HEK293 (cell line): ENCODE measurements at regions not wholly inside any gene's neighbourhood (a gene's known extent, or its start where the extent isn't known, plus 50 kb on each side); places are given as distances from the start of the nearest gene placed in this dataset.
A peak's percentile ranks its signal among the peaks of the same experiment; 100 is the strongest.

Source experiments
- CTCF ChIA-PET: fragments of 350-600 bp; formaldehyde crosslinking; extraction: SDS; loops from one replicate; lab custom pipeline; 2021; ENCODE audit warnings: antibody characterized with exemption; lab: Yijun Ruan, JAX
- POLR2A ChIA-PET: fragments of 300-600 bp; formaldehyde crosslinking; extraction: SDS; loops from one replicate; lab custom pipeline; 2020; ENCODE audit warnings: antibody characterized with exemption, inconsistent platforms; lab: Yijun Ruan, JAX
- H3K27ac ChIP-seq: fragments of 200-500 bp; sonication (Bioruptor generic); 2 replicates; pipeline ENCODE4 v1.5.1; 2014; ENCODE audit warnings: low read depth, low read length, control low read depth, inconsistent platforms; ENCODE audit errors: extremely low read depth
- H3K36me3 ChIP-seq, 2 experiments: fragments of 200-500 bp in 1 of 2; sonication (Bioruptor generic) in 1 of 2; 1 replicate in 1 of 2; 2 replicates in 1 of 2; pipeline ENCODE4 v1.5.1; 2014 to 2017; ENCODE audit warnings: inconsistent platforms in 2 of 2, low read length in 2 of 2; ENCODE audit not compliant: control insufficient read depth in 2 of 2, insufficient read depth in 1 of 2
- H3K4me1 ChIP-seq: fragments of 200-500 bp; sonication (Bioruptor generic); 2 replicates; pipeline ENCODE4 v1.5.1; 2014; ENCODE audit warnings: mild to moderate bottlenecking, low read length, inconsistent platforms; ENCODE audit not compliant: control insufficient read depth, insufficient read depth
- H3K4me3 ChIP-seq: 2 replicates; pipeline ENCODE4 v1.5.1; 2011; ENCODE audit warnings: low read depth, mild to moderate bottlenecking, control low read depth, low read length, moderate library complexity
- H3K9me3 ChIP-seq: fragments of 200-500 bp; sonication (Bioruptor generic); 2 replicates; pipeline ENCODE4 v1.5.1; 2014; ENCODE audit warnings: low read depth, low read length, inconsistent platforms; ENCODE audit not compliant: control insufficient read depth, insufficient read depth
- KLF7 ChIP-seq: fragments of 450-650 bp; formaldehyde crosslinking; IDR thresholded peaks from 2 replicates; pipeline ENCODE4 v1.5.1; 2016; ENCODE audit warnings: missing biosample characterization, missing genetic modification characterization, borderline replicate concordance
- WT1 ChIP-seq: fragments of 450-650 bp; formaldehyde crosslinking; IDR thresholded peaks from 2 replicates; pipeline ENCODE4 v1.5.1; 2016; ENCODE audit warnings: missing biosample characterization, missing genetic modification characterization
- ZFP69B ChIP-seq: fragments of 450-650 bp; formaldehyde crosslinking; IDR thresholded peaks from 2 replicates; pipeline ENCODE4 v1.5.1; 2016; ENCODE audit warnings: missing biosample characterization, missing genetic modification characterization
- ZNF140 ChIP-seq: fragments of 450-650 bp; formaldehyde crosslinking; IDR thresholded peaks from 2 replicates; pipeline ENCODE4 v1.5.1; 2016; ENCODE audit warnings: missing biosample characterization, missing genetic modification characterization
- ZNF211 ChIP-seq: fragments of 450-650 bp; formaldehyde crosslinking; IDR thresholded peaks from 2 replicates; pipeline ENCODE4 v1.5.1; 2016; ENCODE audit warnings: low read depth, missing biosample characterization, missing genetic modification characterization
- ZNF292 ChIP-seq: fragments of 450-650 bp; formaldehyde crosslinking; IDR thresholded peaks from 2 replicates; pipeline ENCODE4 v1.5.1; 2016; ENCODE audit warnings: low read depth, missing biosample characterization, missing genetic modification characterization, borderline replicate concordance
- ZNF544 ChIP-seq: fragments of 450-650 bp; formaldehyde crosslinking; IDR thresholded peaks from 2 replicates; pipeline ENCODE4 v1.5.0; 2017; ENCODE audit warnings: missing biosample characterization, missing genetic modification characterization
- ZNF658 ChIP-seq: fragments of 450-650 bp; formaldehyde crosslinking; IDR thresholded peaks from 2 replicates; pipeline ENCODE4; 2016; ENCODE audit warnings: missing biosample characterization, missing genetic modification characterization
- ZNF660 ChIP-seq: fragments of 450-650 bp; IDR thresholded peaks from 2 replicates; pipeline ENCODE4 v1.5.1; 2018; ENCODE audit warnings: missing biosample characterization, mild to moderate bottlenecking, missing genetic modification characterization
- ZNF843 ChIP-seq: fragments of 450-650 bp; formaldehyde crosslinking; IDR thresholded peaks from 2 replicates; pipeline ENCODE4 v1.5.1; 2016; ENCODE audit warnings: missing biosample characterization, missing genetic modification characterization
- TF ChIP-seq, protein P1 (sequence below): fragments of 450-650 bp; formaldehyde crosslinking; IDR thresholded peaks from 2 replicates; pipeline ENCODE4 v1.5.1; 2017; ENCODE audit warnings: missing biosample characterization, missing genetic modification characterization
- TF ChIP-seq, protein P2 (sequence below): fragments of 450-650 bp; formaldehyde crosslinking; IDR thresholded peaks from 2 replicates; pipeline ENCODE4 v1.5.1; 2017; ENCODE audit warnings: missing biosample characterization, missing genetic modification characterization
- TF ChIP-seq, protein P3 (sequence below): fragments of 450-650 bp; formaldehyde crosslinking; IDR thresholded peaks from 2 replicates; pipeline ENCODE4 v1.5.1; 2017; ENCODE audit warnings: missing biosample characterization, mild to moderate bottlenecking, missing genetic modification characterization, moderate library complexity
- TF ChIP-seq, protein P4 (sequence below): fragments of 450-650 bp; formaldehyde crosslinking; IDR thresholded peaks from 2 replicates; pipeline ENCODE4 v1.5.1; 2016; ENCODE audit warnings: missing biosample characterization, missing genetic modification characterization
- TF ChIP-seq, protein P5 (sequence below): fragments of 450-650 bp; formaldehyde crosslinking; IDR thresholded peaks from 2 replicates; pipeline ENCODE4; 2016; ENCODE audit warnings: missing biosample characterization, missing genetic modification characterization
- TF ChIP-seq, protein P6 (sequence below): fragments of 450-650 bp; formaldehyde crosslinking; IDR thresholded peaks from 2 replicates; pipeline ENCODE4 v1.5.1; 2016; ENCODE audit warnings: missing biosample characterization, missing genetic modification characterization
- TF ChIP-seq, protein P7 (sequence below): fragments of 450-650 bp; formaldehyde crosslinking; IDR thresholded peaks from 2 replicates; pipeline ENCODE4 v1.5.1; 2017; ENCODE audit warnings: missing biosample characterization, missing genetic modification characterization

DNA sequence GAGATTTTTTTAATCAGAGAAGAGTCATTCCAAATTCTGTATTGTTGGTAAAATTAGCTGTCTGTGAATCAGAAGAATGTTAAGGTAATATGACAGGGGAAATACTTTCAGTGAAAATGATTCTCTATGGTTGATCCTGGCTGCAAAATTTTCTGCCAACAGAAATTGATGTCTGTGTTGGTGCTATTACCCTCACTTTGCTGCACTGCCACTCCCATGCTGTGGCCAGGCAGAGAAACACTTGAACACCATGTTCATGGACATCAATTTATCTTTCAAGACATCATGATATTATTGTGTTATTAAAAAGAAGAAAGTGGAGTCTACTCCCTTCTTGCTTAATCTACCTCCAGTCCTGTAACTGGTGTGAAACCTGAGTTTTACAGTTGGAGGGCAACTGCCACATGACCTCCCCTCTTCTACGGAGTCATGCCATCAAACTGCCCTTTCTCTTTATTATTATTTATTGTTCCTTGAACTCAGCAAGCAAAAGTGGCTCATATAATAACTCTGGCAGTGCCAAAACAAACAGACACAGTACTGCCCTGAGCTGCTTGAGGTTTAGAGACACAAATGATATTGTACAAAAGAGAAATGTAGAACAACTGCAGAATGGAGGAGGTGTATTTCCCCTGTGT, 288.0 kb upstream of the JAG1 start (continued):
- TF ChIP-seq, protein P1, sequence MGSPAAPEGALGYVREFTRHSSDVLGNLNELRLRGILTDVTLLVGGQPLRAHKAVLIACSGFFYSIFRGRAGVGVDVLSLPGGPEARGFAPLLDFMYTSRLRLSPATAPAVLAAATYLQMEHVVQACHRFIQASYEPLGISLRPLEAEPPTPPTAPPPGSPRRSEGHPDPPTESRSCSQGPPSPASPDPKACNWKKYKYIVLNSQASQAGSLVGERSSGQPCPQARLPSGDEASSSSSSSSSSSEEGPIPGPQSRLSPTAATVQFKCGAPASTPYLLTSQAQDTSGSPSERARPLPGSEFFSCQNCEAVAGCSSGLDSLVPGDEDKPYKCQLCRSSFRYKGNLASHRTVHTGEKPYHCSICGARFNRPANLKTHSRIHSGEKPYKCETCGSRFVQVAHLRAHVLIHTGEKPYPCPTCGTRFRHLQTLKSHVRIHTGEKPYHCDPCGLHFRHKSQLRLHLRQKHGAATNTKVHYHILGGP (tag by site-specific recombination) = no peak
- TF ChIP-seq ZNF843 (peak; percentile 45; the same call in 1 of the 2 replicates), ZNF292 (tag by site-specific recombination) (no peak), ZNF660 (no peak), ZNF211 (no peak)
- TF ChIP-seq, protein P2, sequence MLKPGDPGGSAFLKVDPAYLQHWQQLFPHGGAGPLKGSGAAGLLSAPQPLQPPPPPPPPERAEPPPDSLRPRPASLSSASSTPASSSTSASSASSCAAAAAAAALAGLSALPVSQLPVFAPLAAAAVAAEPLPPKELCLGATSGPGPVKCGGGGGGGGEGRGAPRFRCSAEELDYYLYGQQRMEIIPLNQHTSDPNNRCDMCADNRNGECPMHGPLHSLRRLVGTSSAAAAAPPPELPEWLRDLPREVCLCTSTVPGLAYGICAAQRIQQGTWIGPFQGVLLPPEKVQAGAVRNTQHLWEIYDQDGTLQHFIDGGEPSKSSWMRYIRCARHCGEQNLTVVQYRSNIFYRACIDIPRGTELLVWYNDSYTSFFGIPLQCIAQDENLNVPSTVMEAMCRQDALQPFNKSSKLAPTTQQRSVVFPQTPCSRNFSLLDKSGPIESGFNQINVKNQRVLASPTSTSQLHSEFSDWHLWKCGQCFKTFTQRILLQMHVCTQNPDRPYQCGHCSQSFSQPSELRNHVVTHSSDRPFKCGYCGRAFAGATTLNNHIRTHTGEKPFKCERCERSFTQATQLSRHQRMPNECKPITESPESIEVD (tag by site-specific recombination) = peak; percentile 87
- TF ChIP-seq, protein P3, sequence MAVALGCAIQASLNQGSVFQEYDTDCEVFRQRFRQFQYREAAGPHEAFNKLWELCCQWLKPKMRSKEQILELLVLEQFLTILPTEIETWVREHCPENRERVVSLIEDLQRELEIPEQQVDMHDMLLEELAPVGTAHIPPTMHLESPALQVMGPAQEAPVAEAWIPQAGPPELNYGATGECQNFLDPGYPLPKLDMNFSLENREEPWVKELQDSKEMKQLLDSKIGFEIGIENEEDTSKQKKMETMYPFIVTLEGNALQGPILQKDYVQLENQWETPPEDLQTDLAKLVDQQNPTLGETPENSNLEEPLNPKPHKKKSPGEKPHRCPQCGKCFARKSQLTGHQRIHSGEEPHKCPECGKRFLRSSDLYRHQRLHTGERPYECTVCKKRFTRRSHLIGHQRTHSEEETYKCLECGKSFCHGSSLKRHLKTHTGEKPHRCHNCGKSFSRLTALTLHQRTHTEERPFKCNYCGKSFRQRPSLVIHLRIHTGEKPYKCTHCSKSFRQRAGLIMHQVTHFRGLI (tag by site-specific recombination) = no peak
- TF ChIP-seq, protein P4, sequence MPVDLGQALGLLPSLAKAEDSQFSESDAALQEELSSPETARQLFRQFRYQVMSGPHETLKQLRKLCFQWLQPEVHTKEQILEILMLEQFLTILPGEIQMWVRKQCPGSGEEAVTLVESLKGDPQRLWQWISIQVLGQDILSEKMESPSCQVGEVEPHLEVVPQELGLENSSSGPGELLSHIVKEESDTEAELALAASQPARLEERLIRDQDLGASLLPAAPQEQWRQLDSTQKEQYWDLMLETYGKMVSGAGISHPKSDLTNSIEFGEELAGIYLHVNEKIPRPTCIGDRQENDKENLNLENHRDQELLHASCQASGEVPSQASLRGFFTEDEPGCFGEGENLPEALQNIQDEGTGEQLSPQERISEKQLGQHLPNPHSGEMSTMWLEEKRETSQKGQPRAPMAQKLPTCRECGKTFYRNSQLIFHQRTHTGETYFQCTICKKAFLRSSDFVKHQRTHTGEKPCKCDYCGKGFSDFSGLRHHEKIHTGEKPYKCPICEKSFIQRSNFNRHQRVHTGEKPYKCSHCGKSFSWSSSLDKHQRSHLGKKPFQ (tag by site-specific recombination) = peak; percentile 53

DNA sequence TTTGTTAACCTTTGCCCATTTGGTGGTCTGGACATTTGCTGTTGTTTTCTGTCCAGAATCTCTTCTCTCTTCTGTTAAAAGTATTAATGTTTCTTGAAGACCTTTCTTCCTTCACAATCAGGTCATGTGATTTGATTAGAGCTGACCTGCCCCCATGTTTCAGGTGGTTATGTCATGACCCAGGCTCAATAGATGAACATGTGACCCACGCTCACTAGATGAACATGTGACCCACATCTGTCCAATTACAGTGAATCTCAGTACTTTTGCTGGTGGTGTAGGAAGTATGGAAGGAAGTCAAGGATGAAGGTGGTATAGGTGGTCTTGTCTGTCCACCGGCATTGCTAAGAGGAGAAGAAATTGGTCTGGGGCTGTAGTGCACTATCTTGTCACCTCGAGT, 289.1 kb upstream of the JAG1 start:
- Histone ChIP-seq H3K4me1 (peaks cover 12% of the 10 kb centered on the region), H3K27ac (no peak overlapping the region), H3K36me3 (no peaks in the 10 kb centered on the region), H3K9me3 (no peaks in the 10 kb centered on the region), H3K4me3 (no peak overlapping the region)
- POLR2A ChIA-PET = no interaction called here
- CTCF ChIA-PET = no interaction called here
- no peak for TF ChIP-seq ZFP69B
- TF ChIP-seq, protein P5, sequence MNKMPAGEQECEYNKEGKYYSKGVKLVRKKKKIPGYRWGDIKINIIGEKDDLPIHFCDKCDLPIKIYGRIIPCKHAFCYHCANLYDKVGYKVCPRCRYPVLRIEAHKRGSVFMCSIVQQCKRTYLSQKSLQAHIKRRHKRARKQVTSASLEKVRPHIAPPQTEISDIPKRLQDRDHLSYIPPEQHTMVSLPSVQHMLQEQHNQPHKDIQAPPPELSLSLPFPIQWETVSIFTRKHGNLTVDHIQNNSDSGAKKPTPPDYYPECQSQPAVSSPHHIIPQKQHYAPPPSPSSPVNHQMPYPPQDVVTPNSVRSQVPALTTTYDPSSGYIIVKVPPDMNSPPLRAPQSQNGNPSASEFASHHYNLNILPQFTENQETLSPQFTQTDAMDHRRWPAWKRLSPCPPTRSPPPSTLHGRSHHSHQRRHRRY (tag by site-specific recombination) = no peak

DNA sequence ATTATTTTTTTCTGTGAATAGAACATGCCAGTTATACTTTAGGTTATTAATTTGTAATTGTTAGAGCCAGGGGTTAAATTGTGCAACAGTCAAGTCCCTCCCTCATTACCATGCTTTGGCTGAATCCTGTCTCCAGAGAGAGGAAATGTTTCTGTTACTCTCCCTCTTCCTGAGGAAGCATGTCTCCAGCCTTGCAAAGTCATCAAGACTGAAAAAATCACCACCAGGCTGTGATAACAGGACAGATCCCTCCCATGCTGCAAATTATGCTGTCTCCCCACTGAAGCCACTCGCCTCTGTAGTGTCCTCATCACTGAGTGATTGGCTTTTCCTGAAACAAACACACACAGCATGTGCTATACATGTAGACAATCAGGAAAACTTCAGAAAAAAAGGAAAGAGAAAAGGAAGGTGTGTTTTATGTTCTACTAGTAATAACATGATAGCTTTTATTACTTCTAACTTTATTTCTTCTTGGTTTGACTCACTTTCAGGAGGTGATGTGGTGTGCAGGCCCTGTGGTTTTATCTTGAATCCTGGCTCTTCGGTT, 290.0 kb upstream of the JAG1 start:
- TF ChIP-seq, protein P6, sequence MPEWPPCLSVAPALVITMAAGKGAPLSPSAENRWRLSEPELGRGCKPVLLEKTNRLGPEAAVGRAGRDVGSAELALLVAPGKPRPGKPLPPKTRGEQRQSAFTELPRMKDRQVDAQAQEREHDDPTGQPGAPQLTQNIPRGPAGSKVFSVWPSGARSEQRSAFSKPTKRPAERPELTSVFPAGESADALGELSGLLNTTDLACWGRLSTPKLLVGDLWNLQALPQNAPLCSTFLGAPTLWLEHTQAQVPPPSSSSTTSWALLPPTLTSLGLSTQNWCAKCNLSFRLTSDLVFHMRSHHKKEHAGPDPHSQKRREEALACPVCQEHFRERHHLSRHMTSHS (tag by site-specific recombination) = no peak
- TF ChIP-seq ZNF544 (tag by site-specific recombination) (no peak), ZNF140 (tag by site-specific recombination) (no peak), KLF7 (no peak), ZNF292 (tag by site-specific recombination) (no peak), WT1 (tag by site-specific recombination) (no peak), ZNF658 (no peak), ZNF843 (no peak)
- TF ChIP-seq, protein P7, sequence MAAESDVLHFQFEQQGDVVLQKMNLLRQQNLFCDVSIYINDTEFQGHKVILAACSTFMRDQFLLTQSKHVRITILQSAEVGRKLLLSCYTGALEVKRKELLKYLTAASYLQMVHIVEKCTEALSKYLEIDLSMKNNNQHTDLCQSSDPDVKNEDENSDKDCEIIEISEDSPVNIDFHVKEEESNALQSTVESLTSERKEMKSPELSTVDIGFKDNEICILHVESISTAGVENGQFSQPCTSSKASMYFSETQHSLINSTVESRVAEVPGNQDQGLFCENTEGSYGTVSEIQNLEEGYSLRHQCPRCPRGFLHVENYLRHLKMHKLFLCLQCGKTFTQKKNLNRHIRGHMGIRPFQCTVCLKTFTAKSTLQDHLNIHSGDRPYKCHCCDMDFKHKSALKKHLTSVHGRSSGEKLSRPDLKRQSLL (tag by site-specific recombination) = no peak
- no peak overlapping the region for H3K4me3 ChIP-seq
- ChIA-PET POLR2A (no interaction called here), CTCF (no interaction called here)
- peaks cover 12% of the 10 kb centered on the region for H3K4me1 ChIP-seq
- H3K27ac ChIP-seq = no peak overlapping the region
- H3K9me3 ChIP-seq = no peaks in the 10 kb centered on the region
- no peaks in the 10 kb centered on the region for H3K36me3 ChIP-seq
